ENCODE measurements at regions not wholly inside any gene's neighbourhood (a gene's known extent, or its start where the extent isn't known, plus 50 kb on each side); places are given as distances from the start of the nearest gene placed in this dataset.

DNA sequence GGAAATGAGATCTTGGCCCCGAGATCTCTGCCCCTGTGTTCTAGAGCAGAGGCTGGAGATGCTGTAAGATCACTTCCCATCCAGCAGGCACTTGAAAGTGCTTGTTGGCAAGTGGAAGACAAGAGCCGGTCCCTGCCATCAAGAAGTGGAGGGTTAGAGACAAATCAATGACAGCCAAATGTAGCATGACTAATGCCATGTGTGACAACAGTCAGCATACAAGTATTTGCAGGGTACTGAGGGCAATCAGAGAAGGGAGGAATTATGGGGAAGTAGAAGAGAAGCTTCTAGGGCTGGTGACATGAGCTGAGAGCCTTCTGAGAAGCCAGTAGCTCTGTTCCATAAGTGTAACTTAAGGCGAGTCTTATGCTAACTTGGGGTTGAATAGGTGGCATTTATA lies 58.6 kb downstream of the TMEM17 start:
- no peak for DNase-seq

DNA sequence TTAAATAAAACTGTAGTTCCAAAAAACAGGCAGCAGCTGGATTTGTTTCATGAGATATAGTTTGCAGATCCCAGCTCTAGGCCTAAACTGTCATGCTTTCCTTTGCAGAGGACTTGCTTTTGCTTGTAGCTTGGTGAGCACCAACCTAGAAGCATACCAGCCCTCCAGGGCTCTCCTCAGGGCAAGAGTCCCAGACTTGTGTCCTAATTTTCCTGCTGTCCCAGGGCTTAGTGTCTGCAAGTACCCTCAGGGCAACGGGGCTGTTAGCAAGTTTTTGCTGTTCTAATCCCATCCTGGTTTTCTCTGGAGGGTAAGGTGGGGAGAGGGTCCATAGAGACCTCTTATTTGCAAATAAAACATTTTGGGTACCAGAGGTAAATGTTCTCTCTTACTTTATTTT lies 59.5 kb downstream of the TMEM17 start:
- no peak for DNase-seq

DNA sequence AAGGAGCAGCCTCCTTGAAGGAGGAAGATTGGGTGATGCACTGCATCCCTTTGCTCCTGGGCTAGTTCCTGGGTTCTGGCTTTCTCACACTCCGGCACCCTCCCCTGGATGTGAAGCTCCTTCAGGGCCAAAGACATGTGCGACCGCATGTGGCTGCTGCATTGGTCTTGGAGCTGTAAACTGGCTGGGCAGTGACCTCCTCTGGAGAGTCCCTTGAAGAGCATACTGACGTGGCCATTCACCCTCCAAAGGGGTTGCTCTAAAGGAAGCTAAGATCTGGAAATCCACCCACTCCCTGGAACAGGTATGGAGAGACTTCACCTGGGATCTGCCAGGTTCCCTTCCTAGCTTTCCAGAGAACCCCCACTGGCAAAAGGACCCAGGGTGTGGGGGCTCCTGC lies 62.1 kb downstream of the TMEM17 start:
- no peak for DNase-seq

DNA sequence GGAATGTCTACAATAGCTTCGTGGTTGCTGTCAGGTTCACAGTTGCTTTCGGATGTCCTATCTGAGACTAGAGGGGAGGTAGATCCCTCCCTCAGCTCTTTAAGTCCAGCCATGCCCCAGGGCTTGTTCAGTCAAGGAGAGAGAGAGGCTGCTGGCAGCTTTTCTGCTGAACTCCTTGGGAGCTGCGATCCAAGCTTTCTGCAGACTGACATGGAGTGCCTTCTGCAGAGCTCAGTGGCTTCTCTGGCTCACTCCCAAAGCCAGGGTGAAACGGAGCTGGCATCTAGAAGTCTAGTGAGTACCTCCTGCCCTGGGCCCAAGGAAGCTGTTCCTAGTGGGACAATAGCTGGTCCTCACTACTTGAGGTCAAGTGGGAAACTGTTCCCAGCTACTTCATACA lies 62.5 kb downstream of the TMEM17 start:
- no peak for DNase-seq

DNA sequence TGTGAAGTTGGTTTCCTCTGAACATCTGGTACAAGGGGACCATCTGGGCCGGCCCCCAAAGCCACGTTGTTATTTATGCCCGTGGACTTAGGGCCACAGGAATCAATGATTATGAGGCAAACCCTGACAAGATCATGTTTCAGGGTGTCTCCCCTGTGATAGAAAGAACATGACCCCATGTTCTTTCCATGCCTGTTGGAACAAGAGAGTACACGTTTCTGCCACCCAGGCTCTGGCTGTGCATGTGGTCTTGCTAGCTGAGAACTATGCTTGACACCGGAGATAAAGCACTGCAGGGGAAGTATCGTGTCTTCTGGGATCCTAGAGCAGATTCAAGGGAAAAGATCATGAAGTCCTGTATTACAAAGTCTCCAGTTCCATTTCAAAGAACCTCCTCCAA lies 64.2 kb downstream of the TMEM17 start:
- no peak for DNase-seq

DNA sequence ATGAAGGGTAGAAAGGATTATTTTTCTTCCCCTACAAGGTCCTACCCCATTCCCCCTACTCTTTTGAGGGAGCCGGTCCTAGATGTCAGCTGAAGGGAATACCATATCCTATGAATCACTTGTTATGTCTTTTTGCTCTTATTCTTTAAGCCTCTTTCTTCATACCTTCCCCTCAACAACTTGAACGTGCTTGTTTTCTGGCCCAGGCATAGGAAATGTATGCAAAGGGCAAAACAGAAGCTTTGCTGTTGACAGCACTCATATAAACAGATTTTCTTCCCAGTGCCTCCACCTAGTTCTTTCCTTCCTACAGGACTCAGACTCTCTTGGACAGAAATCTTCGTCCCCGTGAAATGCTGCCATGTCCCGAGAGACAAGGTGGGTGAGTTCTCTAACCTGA lies 64.6 kb downstream of the TMEM17 start:
- no peak for DNase-seq

DNA sequence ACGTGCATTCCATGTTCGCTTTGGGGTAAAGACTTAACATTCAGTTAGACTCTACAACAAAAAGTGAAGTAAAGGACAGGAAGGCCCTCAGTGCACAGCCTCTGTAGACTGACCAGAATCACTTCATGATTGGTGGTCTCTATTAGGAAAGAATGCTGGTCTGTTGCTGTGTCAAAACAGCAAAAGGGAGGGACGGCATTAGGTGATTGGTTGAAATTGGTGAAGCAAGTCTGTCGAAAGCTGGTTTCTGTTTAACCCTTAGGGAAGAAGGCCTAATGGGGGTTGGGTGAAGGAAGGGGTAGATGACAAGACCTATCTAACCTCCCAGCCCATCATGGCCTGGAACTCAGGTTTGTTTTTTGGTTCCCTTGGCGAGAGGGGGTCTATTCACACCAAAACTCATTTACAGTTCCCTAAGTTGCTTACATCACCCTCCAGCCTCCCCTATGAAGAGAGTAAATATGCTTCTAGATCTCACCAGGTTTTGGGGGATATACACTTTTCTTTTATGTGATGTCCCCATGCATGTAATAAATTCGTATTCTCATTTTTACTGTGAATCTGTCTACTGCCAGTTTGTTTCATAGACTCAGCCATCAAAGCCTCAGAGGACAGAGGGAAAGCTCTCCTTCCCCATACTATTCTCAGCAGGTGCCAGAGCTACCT lies 65.6 kb downstream of the TMEM17 start:
- no peak for DNase-seq

DNA sequence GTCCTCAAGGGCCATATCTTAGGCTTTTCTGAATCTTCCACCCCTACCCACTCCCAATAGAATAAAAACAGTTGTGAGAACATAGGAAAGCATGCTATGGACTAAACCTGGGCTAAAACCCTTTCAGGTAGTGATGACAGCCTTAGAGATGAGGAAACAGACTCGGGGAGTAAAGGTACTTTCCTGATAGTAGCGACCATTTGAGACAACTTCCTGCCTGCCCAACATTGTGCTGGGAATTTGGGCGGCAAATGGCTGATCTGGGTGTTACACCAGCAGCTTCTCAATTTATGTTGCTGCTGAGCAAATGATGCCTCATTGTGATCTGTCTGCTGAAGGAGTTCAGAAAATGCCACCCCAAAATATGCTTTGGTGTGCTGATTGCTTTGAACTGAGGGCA lies 66.6 kb downstream of the TMEM17 start:
- no peak for DNase-seq

DNA sequence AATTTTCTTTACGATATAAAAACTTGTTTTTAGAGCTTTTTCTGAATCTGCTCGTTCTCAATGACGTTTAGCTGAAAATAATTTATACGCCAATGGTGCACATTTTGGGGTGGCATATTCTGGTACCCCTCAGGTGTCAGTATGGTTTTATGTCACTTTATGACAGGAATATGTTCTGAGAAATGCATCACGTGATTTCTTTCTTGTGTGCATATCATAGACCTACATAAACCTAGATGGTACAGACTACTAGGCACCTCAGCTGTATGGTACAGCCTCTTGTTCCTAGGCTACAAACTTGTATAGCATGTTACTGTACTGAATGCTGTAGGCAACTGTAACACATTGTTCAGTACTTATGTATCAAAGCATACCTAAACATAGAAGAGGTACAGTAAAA lies 68.2 kb downstream of the TMEM17 start:
- no peak for DNase-seq

DNA sequence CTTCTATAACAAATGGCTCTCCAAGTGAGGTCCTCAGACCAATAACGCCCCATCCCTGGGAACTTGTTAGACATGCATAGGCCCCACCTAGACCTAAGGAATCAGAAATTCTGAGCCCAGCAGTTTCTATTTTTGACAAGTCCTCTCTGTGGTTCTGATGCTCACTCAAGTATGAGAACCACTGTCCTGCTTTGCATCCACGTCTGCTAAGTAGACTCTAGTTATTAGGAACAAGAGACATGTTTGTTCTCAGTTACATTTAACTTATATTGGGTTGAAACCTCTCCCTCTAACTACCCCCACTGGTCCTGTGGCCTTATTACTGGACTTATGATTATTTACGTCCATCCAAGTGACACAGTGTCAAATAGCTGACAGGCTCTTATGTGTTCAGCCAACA lies 70.3 kb downstream of the TMEM17 start:
- DNase-seq, result no peak

DNA sequence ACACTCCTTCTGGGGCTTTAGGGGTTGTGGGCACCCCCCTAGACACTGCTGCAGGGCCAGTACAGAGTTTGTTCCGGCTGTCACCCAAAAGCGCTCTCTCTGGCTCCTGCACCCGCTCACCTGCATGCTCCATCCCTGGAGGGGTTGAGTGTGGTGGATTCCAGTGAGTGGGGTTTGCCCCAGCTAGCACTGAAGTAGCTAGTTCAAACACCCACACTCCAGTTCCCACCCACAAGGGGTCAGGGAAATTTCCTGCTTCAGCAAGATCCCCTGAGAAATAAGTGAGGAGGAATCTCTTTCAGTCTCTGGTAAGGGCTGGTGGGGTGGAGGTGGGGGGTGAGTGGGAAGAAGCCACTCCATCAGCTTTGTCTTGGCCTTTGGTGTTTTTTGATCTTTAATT lies 73.6 kb downstream of the TMEM17 start:
- no peak for DNase-seq

DNA sequence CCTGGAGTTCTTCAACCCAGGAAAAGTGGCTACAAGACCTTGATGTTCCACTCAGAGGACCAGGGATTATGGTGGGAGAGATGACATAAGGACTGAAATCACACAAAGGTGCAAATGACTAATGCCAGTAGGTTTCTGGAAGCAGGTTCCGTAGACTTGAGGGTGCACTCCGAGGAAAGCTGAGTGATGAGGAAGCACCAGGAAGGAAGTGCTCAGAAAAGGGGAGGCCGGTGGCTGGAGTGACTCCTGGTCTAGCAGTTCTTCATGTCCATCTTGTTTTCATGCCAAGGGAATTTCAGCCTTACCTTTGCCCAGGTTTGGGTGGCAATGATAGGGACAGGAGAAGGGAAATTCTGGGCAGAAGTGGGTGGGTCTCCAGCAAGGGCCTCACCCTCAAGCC lies 74.5 kb downstream of the TMEM17 start:
- no peak for DNase-seq

DNA sequence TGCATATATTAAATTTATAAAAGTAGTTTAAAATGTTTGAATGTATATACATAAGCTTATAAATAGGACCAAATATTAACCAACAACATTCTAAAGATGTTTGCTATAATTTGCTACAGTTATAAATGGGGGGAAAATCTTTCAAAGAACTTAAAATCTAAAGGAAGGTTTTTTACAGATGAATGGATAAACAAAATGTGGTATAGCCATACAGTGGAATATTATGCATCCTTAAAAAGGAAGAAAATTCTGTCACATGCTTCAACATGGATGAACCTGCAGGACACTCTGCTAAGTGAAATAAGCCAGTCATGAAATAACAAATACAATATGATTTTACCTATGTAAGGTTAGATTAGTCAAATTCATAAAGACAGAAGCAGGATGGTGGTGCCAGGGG lies 75.8 kb downstream of the TMEM17 start:
- DNase-seq, result no peak

DNA sequence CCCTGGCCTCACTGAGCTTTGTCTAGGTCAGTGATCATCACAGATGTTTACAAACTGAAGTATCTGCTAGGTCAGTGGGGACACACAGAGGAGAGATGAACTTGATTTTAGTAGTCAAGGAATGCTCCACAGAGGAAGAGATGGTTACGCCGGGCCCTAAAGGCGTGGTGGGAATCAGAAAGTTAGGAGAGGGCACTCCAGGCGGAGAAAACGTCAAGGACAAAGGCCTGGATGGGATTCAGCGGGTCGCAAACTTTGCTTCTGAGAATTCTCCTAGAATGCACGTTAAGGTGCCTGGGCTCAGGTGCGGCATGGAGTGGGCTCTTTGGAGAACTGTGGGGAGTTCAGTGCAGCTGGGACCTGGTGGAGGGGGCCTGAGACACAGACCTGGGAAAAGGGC lies 78.8 kb downstream of the TMEM17 start:
- no peak for DNase-seq

DNA sequence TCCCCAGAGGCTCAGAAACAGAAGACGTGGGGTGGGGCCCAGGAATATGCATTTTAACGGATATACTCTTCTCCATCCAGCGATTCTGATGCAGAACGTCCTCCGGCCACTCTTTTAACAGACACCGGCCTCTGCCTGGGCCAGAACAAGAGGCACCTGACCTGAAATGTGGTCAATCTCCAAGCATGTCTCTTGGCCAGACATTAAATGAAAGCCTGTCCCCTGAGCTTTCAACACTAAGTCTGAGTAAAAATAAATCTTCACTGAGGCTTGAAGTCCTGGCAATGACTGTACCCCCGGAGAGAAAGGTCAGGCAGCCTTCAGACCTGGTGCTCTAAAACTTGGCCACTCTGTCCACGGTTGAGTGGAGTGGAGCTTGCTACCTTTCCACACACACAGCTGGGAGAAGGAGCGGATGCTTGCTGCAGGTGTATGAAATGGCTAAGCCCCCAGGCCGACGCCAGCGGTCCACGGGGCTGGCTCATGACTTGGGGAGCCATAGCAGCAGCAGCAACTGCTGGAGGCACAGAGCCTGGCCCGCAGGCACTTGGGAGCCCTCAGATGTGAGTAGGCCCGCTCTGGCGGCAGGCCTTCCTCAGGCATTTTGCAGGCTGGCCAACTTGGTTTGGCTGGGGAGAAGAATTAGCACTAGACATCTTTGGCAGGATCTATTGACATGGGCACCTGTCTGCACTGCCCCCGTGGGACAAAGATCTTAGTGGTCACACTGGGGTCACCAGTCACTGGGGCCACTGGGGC lies 79.7 kb downstream of the TMEM17 start:
- DNase-seq, result no peak

DNA sequence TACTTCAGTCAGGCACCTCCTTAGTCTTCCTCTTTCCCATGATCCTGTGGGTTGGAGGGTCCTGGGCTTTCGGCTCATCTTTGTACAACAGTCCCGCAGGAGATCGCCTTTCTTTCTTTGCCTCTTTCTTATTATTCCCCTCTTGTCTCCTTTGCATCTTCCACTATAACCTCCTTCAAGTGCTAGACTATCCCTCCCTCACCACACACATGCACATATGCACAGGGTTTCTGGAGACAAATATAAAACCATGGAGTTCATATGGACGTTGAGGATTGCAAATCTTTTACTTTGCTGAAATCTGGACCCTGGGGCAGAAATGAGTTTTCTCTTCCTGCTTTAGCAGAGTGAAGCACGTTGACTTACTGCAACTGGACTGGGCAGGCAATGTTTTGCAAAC lies 80.3 kb downstream of the TMEM17 start:
- DNase-seq, result no peak

DNA sequence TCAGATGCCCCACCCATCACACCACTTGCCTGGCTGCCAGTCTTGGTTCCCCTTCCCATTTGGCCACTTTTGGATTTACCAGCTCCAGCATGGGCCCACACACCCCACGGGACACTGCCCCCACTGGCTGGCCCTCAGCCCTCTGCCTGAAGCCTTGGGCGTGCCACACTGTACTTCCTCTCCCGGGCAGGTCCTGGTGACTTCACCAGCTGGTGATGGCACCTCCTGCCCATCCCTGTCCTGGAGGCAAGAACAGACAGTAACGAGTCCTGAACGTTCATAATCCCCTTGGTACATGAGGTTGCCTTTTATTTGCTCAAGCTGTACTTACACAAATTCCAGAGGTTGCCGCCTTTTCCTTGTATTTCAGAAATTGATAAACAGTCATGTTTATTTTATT lies 81.1 kb downstream of the TMEM17 start:
- DNase-seq, result no peak

DNA sequence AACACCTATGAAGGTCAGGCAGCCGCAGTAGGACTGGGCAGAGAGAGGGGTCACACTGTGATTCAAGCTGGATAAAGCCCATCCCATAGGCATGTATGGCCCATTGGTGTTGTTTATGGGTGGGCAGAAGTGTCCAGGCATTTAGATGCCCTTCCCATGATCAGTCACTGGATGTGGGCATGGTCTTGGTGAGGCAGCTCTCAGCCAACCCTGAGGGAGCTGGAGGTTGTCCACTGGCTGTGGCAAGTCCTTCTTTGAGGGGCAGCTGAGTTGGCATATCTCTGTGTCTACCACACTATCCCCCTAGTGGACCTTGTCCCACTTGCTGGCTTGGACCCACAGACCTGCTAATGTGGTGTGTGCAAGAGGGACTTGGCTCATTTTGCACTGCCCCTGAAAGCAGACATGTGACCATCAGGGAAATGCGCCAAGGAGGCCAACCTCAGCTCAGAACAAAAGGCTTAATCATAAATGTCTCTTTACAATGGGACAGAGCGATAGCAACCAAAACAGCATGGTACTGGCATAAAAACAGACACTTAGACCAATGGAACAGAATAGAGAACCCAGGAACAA lies 82.0 kb downstream of the TMEM17 start:
- DNase-seq, result no peak

DNA sequence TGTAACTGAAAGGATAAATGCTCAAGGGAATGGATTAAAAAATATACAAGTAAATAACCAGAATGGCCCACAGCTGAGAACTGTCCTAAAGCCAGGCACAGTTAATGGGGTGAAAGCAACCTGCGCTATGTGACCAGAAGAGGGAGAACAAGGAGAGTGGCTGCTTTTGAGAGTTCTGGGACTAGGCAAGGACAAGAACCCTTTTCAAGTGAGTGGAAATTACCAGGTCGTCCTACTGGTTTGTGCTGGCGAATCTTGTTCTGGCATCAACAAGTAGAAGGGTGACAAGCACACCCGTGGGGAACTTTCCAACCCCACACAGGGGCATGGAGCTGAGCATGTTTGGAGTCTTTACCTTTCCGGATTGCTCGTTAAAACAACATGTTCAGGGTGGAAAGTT lies 82.8 kb downstream of the TMEM17 start:
- no peak for DNase-seq

DNA sequence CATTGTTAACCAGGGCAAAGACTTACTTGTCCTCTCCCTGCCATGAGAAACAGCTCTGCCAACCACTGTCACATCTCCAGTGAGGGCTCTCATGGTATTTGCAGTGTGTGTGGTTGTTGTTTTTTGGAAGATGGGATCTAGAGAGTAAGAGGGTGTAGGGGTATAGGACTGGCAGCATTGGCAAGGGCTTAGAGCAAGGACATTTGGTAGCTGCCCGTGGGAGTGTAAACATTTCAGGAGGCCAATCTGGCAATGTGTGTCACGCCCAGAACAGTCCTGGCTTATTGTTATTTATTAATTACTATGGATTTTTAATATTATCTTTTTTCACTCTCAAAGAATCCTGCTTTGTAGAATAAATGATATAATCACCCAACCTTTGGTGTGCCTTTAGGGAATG lies 90.5 kb downstream of the TMEM17 start:
- no peak for DNase-seq

DNA sequence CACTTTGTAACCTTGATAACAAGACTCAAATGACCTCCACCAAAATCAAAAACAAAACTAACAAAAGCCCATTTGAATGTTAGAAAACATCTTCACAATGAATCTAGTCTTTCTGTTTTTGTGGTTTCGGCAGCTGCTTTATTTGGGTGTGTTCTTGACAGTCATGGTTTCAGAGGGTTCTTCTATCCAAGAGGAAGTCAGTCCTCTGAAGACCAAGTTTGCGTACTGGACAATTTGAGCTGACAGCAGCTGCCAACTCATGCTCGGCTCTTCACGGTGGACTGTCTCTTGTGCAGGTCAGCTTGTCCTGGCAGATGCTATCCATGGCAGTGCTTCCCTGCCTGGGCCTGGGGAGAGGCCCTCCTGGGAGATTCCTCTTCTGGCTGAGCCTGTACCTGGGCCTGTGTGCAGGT lies 91.0 kb downstream of the TMEM17 start:
- DNase-seq, result no peak

DNA sequence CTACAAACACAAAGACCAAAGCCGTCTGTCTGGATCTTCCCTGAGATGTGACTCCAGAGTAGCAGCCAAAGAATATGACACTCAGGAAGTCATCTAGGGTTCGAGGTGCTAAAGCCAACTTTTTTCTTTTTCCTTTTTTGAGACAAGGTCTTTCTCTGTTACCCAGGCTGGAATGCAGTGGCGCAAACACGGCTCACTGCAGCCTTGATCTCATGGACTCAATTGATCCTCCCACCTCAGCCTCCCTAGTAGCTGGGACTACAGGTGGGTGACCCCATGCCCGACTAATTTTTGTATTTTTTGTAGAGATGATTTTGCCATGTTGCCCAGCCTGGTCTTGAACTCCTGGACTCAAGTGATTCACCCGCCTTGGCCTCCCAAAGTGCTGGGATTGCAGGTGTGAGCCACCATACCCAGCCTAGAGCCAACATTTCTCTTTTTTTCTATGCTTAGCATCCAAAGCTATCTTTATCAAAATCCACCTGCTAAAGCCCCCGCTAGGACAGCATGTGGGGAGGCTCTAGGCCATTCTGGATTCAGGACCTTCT lies 92.8 kb downstream of the TMEM17 start:
- DNase-seq, result no peak

DNA sequence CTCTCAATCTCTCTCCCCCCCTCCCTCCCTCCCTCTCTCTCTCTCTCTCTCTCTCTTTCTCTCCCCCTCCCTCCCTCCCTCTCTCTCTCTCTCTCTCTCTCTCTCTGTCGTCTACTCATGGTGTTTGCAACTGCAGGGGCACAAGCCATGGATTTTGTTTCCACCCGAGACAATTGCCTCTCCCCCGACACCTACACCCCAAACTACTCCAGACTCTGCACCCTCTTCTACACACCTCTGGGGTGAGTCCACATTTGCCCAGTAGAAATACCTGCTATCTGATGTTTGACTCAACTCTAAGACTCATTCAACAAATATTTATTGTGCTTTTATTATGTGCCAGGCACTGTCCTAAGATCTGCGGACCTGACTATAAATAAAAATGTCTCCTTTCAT lies 93.7 kb downstream of the TMEM17 start:
- DNase-seq, result no peak

DNA sequence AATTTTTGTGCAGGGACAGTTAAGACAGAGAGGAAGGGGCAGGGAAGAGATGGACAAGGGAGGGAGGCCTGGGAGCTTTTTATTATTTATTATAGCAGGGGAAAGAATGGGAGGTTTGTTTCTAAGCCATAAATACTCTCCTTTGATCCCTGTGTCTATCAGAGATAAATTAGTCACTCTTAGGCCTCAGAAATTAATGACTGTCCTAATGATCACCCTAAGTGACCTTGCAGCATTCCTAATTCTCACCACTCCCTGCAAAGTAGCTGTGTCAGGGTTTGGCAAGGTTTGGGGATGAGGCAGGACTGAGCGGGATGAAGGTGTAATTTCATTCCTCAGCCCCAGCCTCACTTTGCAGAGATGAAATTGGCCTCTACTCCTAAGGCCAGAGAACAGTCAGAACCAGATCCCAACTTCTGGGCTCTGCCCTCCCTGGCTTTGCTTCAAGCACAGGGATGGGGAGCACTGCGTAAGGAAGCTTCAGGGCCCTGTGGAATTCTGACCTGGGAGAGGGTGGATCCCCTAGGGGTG lies 95.0 kb downstream of the TMEM17 start:
- no peak for DNase-seq

Data from activated CD8-positive, alpha-beta memory T cell treated with anti-CD3 and anti-CD28 coated beads for 24 hours (primary cell).